Mesendoderm (in vitro differentiated cells): ENCODE measurements at regions not wholly inside any gene's neighbourhood (a gene's known extent, or its start where the extent isn't known, plus 50 kb on each side); places are given as distances from the start of the nearest gene placed in this dataset.

ENCODE experiments used
- DNase-seq: peaks from one replicate; pipeline ENCODE4 v3.0.0; 2013
- H2AK5ac ChIP-seq: 2 replicates; pipeline ENCODE4 v1.6.1; 2013; ENCODE audit warnings: low read length, inconsistent platforms
- H2BK120ac ChIP-seq: 2 replicates; pipeline ENCODE4 v1.6.1; 2013; ENCODE audit warnings: low read depth, mild to moderate bottlenecking, low read length, moderate library complexity, mixed read lengths
- H2BK15ac ChIP-seq: replicated peaks from 2 replicates; pipeline ENCODE4 v1.6.1; 2013; ENCODE audit warnings: low read depth, mild to moderate bottlenecking, moderate library complexity
- H2BK5ac ChIP-seq: 2 replicates; pipeline ENCODE4 v1.6.1; 2013; ENCODE audit warnings: low read length, inconsistent platforms
- H3K18ac ChIP-seq: 2 replicates; pipeline ENCODE4 v1.6.1; 2013; ENCODE audit warnings: mild to moderate bottlenecking, low read length, mixed read lengths
- H3K23ac ChIP-seq: one replicate; pipeline ENCODE4 v1.6.1; 2013; ENCODE audit warnings: low read length
- H3K27ac ChIP-seq: 2 replicates; pipeline ENCODE4 v1.5.1; 2013; ENCODE audit warnings: low read depth, mild to moderate bottlenecking, inconsistent platforms, low read length, moderate library complexity
- H3K27me3 ChIP-seq: 2 replicates; pipeline ENCODE4 v1.6.1; 2013; ENCODE audit warnings: low read length, control low read depth, mild to moderate bottlenecking, inconsistent platforms; ENCODE audit not compliant: insufficient read depth, poor library complexity
- H3K36me3 ChIP-seq: 2 replicates; pipeline ENCODE4 v1.6.1; 2013; ENCODE audit warnings: low read length, inconsistent platforms; ENCODE audit not compliant: control insufficient read depth, insufficient read depth
- H3K4ac ChIP-seq: one replicate; pipeline ENCODE4 v1.6.1; 2013; ENCODE audit warnings: low read depth, mild to moderate bottlenecking, low read length, moderate library complexity
- H3K4me1 ChIP-seq: 2 replicates; pipeline ENCODE4 v1.6.1; 2013; ENCODE audit warnings: low read depth, low read length, inconsistent platforms; ENCODE audit not compliant: control insufficient read depth
- H3K4me2 ChIP-seq: 2 replicates; pipeline ENCODE4 v1.6.1; 2013; ENCODE audit warnings: low read length
- H3K4me3 ChIP-seq: 2 replicates; pipeline ENCODE4 v1.5.1; 2013; ENCODE audit warnings: mild to moderate bottlenecking, low read length
- H3K56ac ChIP-seq: one replicate; pipeline ENCODE4 v1.6.1; 2013; ENCODE audit warnings: low read length
- H3K79me1 ChIP-seq: 2 replicates; pipeline ENCODE4 v1.6.1; 2013; ENCODE audit warnings: low read length, inconsistent platforms
- H3K79me2 ChIP-seq: 2 replicates; pipeline ENCODE4 v1.6.1; 2013; ENCODE audit warnings: mild to moderate bottlenecking, low read length; ENCODE audit not compliant: control insufficient read depth, insufficient read depth
- H3K9ac ChIP-seq: 2 replicates; pipeline ENCODE4 v1.6.1; 2013; ENCODE audit warnings: low read length, inconsistent platforms
- H4K5ac ChIP-seq: one replicate; pipeline ENCODE4 v1.6.1; 2013; ENCODE audit warnings: low read length
- H4K8ac ChIP-seq: one replicate; pipeline ENCODE4 v1.6.1; 2013; ENCODE audit warnings: low read depth, mild to moderate bottlenecking, control low read depth, low read length, moderate library complexity
- WGBS: extraction: QIAGEN DNeasy Blood & Tissue Kit; methylation state at CpG from one replicate; pipeline ENCODE4 v1.1.7; 2013; ENCODE audit warnings: low lambda C conversion rate, missing lambda C conversion rate; ENCODE audit not compliant: insufficient coverage; ENCODE audit errors: extremely low coverage; 5-methylcytosine and 5-hydroxymethylcytosine counted together

DNA sequence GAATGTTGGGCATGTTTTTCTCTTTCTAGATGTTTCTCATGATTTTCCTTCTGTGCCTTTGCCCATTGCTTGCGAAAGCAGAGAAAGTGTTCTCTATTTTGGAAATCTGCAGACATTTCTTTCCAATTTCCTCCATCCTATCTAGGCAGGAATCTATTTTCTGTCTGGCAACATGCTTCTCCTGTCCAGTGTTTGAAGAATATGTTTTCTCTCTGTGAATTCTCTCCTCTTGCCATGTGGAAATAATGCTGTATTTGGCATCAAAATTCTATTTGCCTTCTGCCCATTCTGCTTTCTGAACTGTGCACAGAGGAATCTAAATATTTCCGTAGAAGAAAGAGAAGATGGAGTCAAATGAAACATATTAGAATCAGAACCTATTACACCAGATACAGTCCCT is 833.3 kb downstream of the CDH9 start:
- Histone ChIP-seq H3K27me3 (no peaks in the 10 kb centered on the region), H2AK5ac (no peak overlapping the region), H3K9ac (no peak overlapping the region), H4K8ac (no peak overlapping the region), H4K5ac (no peak overlapping the region), H3K4me3 (no peak overlapping the region), H3K27ac (no peak overlapping the region), H3K56ac (no peak overlapping the region), H2BK15ac (no peak overlapping the region), H2BK5ac (no peak overlapping the region), H3K4me1 (no peaks in the 10 kb centered on the region), H3K23ac (no peak overlapping the region), H3K36me3 (no peaks in the 10 kb centered on the region), H3K4ac (no peak overlapping the region), H3K79me1 (no peaks in the 10 kb centered on the region), H2BK120ac (no peak overlapping the region), H3K4me2 (no peak overlapping the region), H3K18ac (no peak overlapping the region), H3K79me2 (no peaks in the 10 kb centered on the region)
- DNase-seq = no peak
- no CpG with 5 or more reads among the region's 2 CpGs for WGBS

DNA sequence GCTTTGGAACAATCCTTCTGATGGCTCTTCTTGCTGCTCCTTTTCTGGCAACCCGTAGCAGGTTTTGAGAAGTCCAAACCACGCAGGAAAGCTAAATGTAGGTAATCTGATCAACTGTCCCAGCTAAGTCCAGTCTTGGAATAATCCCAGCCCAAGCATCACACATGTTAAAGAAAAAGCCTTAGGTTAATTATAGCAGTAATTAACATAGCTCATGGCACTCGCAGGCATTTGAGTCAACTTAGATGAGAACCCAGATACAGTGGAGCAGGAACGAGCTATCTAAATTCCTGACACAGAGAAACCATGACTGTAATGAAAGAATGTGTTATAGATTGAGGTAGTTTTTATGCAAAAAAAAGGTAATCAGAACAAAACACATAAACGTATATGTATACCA is 844.8 kb downstream of the CDH9 start:
- Histone ChIP-seq H4K8ac (no peak overlapping the region), H3K18ac (no peak overlapping the region), H3K4me1 (no peaks in the 10 kb centered on the region), H3K4me3 (no peak overlapping the region), H3K23ac (no peak overlapping the region), H3K4ac (no peak overlapping the region), H3K79me1 (no peaks in the 10 kb centered on the region), H3K56ac (no peak overlapping the region), H3K36me3 (no peaks in the 10 kb centered on the region), H4K5ac (no peak overlapping the region), H2BK15ac (no peak overlapping the region), H2AK5ac (no peak overlapping the region), H3K27ac (no peak overlapping the region), H2BK120ac (no peak overlapping the region), H3K79me2 (no peaks in the 10 kb centered on the region), H3K9ac (no peak overlapping the region), H3K27me3 (no peaks in the 10 kb centered on the region), H2BK5ac (no peak overlapping the region), H3K4me2 (no peak overlapping the region)
- DNase-seq = peak; percentile 6
- WGBS = no CpG with 5 or more reads among the region's 5 CpGs

DNA sequence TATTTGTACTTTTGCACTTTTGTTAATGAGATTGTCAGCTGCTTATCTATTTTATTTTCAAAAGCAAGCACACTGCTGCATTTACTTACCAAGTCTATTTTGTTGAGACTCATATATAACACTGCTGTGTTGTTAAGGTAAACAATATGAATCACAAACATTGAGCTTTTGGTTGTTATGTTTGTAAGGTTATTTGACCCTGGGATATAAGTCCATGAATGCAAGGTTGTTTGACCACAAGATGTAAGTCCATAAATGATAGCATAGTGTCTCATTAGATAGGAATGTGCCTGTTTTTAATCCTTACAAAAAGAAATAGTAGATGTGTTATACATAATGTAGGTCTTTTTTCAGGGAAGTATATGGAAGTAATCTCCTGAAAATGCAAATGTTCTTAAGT is 845.9 kb downstream of the CDH9 start:
- no peak overlapping the region for H3K27ac ChIP-seq
- H2BK120ac ChIP-seq = no peak overlapping the region
- H3K79me2 ChIP-seq = no peaks in the 10 kb centered on the region
- no peak overlapping the region for H4K8ac ChIP-seq
- no peak overlapping the region for H3K23ac ChIP-seq
- H3K27me3 ChIP-seq = no peaks in the 10 kb centered on the region
- no peak overlapping the region for H3K4ac ChIP-seq
- no peaks in the 10 kb centered on the region for H3K4me1 ChIP-seq
- H3K4me2 ChIP-seq = no peak overlapping the region
- H2AK5ac ChIP-seq = no peak overlapping the region
- H3K36me3 ChIP-seq = no peaks in the 10 kb centered on the region
- no peak overlapping the region for H2BK5ac ChIP-seq
- no peaks in the 10 kb centered on the region for H3K79me1 ChIP-seq
- H3K56ac ChIP-seq = no peak overlapping the region
- no peak for DNase-seq
- no peak overlapping the region for H3K18ac ChIP-seq
- no peak overlapping the region for H2BK15ac ChIP-seq
- H3K4me3 ChIP-seq = no peak overlapping the region
- no peak overlapping the region for H4K5ac ChIP-seq
- no peak overlapping the region for H3K9ac ChIP-seq

DNA sequence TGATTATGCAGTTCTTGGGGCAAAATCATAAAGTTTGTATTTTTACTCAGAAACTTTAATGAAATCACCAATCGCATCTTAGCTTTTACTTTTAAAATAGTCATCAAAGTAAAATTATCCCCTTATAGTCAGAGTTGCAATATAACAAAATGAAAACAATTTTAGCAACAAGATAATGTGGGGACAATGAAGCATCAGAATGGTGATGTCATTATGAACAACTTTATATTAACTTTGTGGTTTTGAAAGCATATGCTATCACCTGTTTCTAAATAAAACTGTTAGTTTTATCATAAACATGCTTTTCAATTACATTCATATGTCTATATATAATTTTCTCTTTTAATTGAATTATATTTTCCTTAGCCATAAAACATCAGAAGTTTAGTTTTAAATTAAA is 856.8 kb downstream of the CDH9 start:
- Histone ChIP-seq H2BK5ac (no peak overlapping the region), H3K4ac (no peak overlapping the region), H4K5ac (no peak overlapping the region), H3K4me3 (no peak overlapping the region), H3K79me1 (no peaks in the 10 kb centered on the region), H3K9ac (no peak overlapping the region), H3K79me2 (no peaks in the 10 kb centered on the region), H3K36me3 (no peaks in the 10 kb centered on the region), H4K8ac (no peak overlapping the region), H3K56ac (no peak overlapping the region), H3K27ac (no peak overlapping the region), H3K4me2 (no peak overlapping the region), H3K18ac (no peak overlapping the region), H2AK5ac (no peak overlapping the region), H2BK15ac (no peak overlapping the region), H3K27me3 (no peaks in the 10 kb centered on the region), H2BK120ac (no peak overlapping the region), H3K23ac (no peak overlapping the region), H3K4me1 (no peaks in the 10 kb centered on the region)
- no peak for DNase-seq
- WGBS = no CpG with 5 or more reads among the region's 1 CpG

DNA sequence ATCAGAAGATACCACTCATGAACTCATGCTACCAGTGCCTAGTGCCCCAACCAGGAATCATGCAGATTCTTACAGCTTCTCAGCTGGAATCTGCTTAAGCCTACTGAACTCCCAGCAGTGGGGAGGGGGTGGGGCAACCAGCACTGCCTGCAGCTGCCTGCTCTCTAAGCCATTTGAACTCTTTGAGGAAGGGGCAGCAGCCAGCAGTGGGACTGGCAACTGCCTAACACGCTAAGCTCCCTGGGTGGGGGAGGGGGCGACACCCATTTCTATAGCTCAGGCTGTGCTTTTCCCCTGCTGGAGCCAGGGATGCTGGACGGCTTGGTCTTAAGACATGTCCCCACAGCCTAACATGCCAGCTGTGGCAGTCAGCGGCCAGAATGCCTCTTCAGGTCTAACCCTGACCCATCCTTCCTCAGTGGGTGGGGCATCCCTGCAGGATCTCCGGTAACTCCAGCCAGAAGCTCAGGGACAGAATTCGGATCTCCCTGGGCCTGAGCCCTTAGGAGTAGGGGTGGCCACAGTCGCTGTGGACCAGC is 889.7 kb downstream of the CDH9 start:
- Histone ChIP-seq H3K4me1 (no peaks in the 10 kb centered on the region), H3K56ac (no peak overlapping the region), H3K4me2 (no peak overlapping the region), H3K27me3 (no peaks in the 10 kb centered on the region), H2BK15ac (no peak overlapping the region), H3K27ac (no peak overlapping the region), H4K8ac (no peak overlapping the region), H3K9ac (no peak overlapping the region), H4K5ac (no peak overlapping the region), H3K36me3 (no peaks in the 10 kb centered on the region), H2BK120ac (no peak overlapping the region), H2BK5ac (no peak overlapping the region), H3K79me2 (no peaks in the 10 kb centered on the region), H3K23ac (no peak overlapping the region), H3K4me3 (no peak overlapping the region), H3K18ac (no peak overlapping the region), H2AK5ac (no peak overlapping the region), H3K79me1 (no peaks in the 10 kb centered on the region), H3K4ac (no peak overlapping the region)
- WGBS = no CpG with 5 or more reads among the region's 7 CpGs
- DNase-seq = peak; percentile 25

DNA sequence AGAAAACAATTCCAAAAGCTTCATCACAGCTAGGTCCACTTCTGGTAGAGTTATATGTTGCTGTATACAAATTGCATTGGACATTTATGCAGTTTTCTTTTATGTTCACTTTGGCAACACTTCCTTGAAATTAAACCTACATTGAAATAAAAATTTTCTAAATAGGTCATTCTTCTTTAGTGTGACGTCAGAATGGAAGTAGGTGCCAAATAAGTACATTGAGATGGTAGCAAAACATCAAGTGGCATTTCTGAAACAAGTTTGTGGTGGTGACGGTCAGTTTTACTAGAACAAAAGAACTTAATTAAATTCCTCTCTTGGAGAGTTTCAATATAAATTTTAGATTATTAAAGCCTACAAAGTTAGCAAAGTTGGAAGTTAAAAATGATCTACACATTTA is 895.1 kb downstream of the CDH9 start:
- DNase-seq = no peak
- Histone ChIP-seq H2BK5ac (no peak overlapping the region), H2AK5ac (no peak overlapping the region), H3K27me3 (no peaks in the 10 kb centered on the region), H3K4ac (no peak overlapping the region), H3K4me1 (no peaks in the 10 kb centered on the region), H3K79me2 (no peaks in the 10 kb centered on the region), H3K79me1 (no peaks in the 10 kb centered on the region), H3K27ac (no peak overlapping the region), H2BK120ac (no peak overlapping the region), H2BK15ac (no peak overlapping the region), H3K4me3 (no peak overlapping the region), H3K23ac (no peak overlapping the region), H3K4me2 (no peak overlapping the region), H3K18ac (no peak overlapping the region), H4K5ac (no peak overlapping the region), H3K56ac (no peak overlapping the region), H4K8ac (no peak overlapping the region), H3K36me3 (no peaks in the 10 kb centered on the region), H3K9ac (no peak overlapping the region)
- no CpG with 5 or more reads among the region's 2 CpGs for WGBS
